ENCODE measurements at regions not wholly inside any gene's neighbourhood (a gene's known extent, or its start where the extent isn't known, plus 50 kb on each side); places are given as distances from the start of the nearest gene placed in this dataset.

DNA sequence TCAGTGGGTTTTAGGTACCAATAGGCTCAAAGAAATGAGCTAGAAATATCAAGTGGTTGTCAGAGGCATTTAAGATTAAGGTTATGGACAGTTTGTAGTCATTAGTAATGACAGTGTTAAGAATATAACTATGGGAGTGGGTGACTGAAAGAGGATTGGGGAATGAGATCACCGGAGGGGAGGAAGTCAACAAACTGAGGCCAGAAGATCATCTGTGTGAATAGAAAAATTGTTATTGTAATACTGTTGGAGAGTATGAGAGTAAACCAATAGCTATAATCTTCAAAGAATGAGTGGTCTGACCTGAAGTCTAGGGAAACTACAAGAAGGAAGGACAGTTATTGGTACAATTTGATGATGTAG is 197.1 kb downstream of the TANC2 start:
- TF ChIP-seq CTCF (IDR thresholded peaks at IDR 0.05) (no peak), POLR2A (IDR thresholded peaks at IDR 0.05) (no peak)
